ENCODE measurements at regions not wholly inside any gene's neighbourhood (a gene's known extent, or its start where the extent isn't known, plus 50 kb on each side); places are given as distances from the start of the nearest gene placed in this dataset.

DNA sequence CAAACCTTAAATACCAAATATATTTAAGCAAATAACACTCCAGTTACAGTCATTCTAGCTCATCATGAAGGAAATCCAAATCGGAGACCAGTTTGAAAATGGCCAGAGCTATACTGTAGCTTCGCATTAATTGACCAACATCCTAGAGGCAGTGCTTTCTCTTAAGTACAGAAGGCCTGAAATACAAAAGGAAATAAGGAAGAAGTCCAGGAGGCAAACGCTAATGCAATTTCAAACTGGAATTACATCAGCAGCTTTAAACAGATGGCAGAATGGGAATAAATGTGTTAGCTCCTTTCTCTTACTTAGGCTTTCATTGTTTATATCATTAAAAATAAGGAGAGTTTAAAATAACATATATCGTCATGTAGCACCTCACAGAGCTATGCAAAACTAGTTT is 197.0 kb downstream of the SEC61B start:
- TF ChIP-seq, protein P1, sequence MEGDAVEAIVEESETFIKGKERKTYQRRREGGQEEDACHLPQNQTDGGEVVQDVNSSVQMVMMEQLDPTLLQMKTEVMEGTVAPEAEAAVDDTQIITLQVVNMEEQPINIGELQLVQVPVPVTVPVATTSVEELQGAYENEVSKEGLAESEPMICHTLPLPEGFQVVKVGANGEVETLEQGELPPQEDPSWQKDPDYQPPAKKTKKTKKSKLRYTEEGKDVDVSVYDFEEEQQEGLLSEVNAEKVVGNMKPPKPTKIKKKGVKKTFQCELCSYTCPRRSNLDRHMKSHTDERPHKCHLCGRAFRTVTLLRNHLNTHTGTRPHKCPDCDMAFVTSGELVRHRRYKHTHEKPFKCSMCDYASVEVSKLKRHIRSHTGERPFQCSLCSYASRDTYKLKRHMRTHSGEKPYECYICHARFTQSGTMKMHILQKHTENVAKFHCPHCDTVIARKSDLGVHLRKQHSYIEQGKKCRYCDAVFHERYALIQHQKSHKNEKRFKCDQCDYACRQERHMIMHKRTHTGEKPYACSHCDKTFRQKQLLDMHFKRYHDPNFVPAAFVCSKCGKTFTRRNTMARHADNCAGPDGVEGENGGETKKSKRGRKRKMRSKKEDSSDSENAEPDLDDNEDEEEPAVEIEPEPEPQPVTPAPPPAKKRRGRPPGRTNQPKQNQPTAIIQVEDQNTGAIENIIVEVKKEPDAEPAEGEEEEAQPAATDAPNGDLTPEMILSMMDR (IDR thresholded peaks at IDR 0.05 in 4 of 5, conservative IDR thresholded peaks at IDR 0.05 in 1 of 5) = no peak
- TF ChIP-seq POLR2A (IDR thresholded peaks at IDR 0.05) = no peak
